ENCODE measurements at regions not wholly inside any gene's neighbourhood (a gene's known extent, or its start where the extent isn't known, plus 50 kb on each side); places are given as distances from the start of the nearest gene placed in this dataset.

GRCh38 chr6:28600245-28600644 is 74.6 kb downstream of the GPX5 start (continued):
- no peak for TF ChIP-seq MAZ (IDR thresholded peaks at IDR 0.05; ENCODE audit: borderline replicate concordance, low read depth, low read length)
- no peak for TF ChIP-seq POLR2AphosphoS2 (conservative IDR thresholded peaks at IDR 0.05; ENCODE audit: low read length)
- TF ChIP-seq ELK1 (IDR thresholded peaks at IDR 0.05; ENCODE audit: low read depth, low read length) = no peak
- no peak for TF ChIP-seq RARB (CRISPR knock-in tag; IDR thresholded peaks at IDR 0.05)
- TF ChIP-seq HDAC2 (IDR thresholded peaks at IDR 0.05) = no peak

- no peak for FAIRE-seq
- CTCF ChIA-PET = interaction anchor here (0.7 to 1.3 kb wide), 4 partner anchors 15 to 39 kb away, joined by 3 to 4 read pairs (median 4); no protein-coding TSS in a partner anchor
- TF ChIP-seq E2F6 (IDR thresholded peaks at IDR 0.05; ENCODE audit: borderline replicate concordance, low read depth) (no peak), SMC3 (IDR thresholded peaks at IDR 0.05) (no peak), RFX5 (IDR thresholded peaks at IDR 0.05) (no peak), RCOR1 (IDR thresholded peaks at IDR 0.05; ENCODE audit: low read depth, low read length) (no peak), HES2 (IDR thresholded peaks at IDR 0.05) (no peak), MAX (IDR thresholded peaks at IDR 0.05) (no peak), KDM5A (IDR thresholded peaks at IDR 0.05) (no peak), HMGXB4 (CRISPR knock-in tag; IDR thresholded peaks at IDR 0.05; ENCODE audit: borderline replicate concordance) (no peak), JUN (IDR thresholded peaks at IDR 0.05) (no peak), HOXB13 (CRISPR knock-in tag; IDR thresholded peaks at IDR 0.05; ENCODE audit: low read depth) (no peak), CBX2 (IDR thresholded peaks at IDR 0.05; ENCODE audit: borderline replicate concordance, low read depth) (no peak), FOSB (CRISPR knock-in tag; IDR thresholded peaks at IDR 0.05) (no peak), BCL3 (IDR thresholded peaks at IDR 0.05) (no peak), CEBPB (IDR thresholded peaks at IDR 0.05) (no peak), ZFP36 (IDR thresholded peaks at IDR 0.05; ENCODE audit: borderline replicate concordance, partially characterized antibody) (no peak), GATA3 (IDR thresholded peaks at IDR 0.05; ENCODE audit: borderline replicate concordance) (no peak), TP53 (CRISPR knock-in tag; IDR thresholded peaks at IDR 0.05) (no peak)
- WGBS (ENCODE audit: missing lambda C conversion rate) = 14% methylated on average over 1 of the region's 1 CpG
- H3K4me3 ChIP-seq = no peak overlapping the region
- POLR2A ChIA-PET = interaction anchor here (0.6 kb wide), 1 partner anchor 33 kb away, joined by 5 read pairs; no protein-coding TSS in a partner anchor
- ATAC-seq = no peak
- no peak overlapping the region for H3K4me2 ChIP-seq
- no peak for DNase-seq (ENCODE audit: low read depth in 1 of 2, low spot score in 1 of 2)
- H3K27ac ChIP-seq = no peak overlapping the region
- H3K9me3 ChIP-seq = no peaks in the 10 kb centered on the region
- peaks cover 10% of the 10 kb centered on the region; the same call in 2 of the 3 replicates for H3K4me1 ChIP-seq
Observed at GRCh38 chr6:28603891-28604290, 78.2 kb downstream of the GPX5 start.

Measured in A549 (cell line).